ENCODE measurements at regions not wholly inside any gene's neighbourhood (a gene's known extent, or its start where the extent isn't known, plus 50 kb on each side); places are given as distances from the start of the nearest gene placed in this dataset.

- no peak overlapping the region for H3K4me2 ChIP-seq (ENCODE audit: insufficient read depth in 1 of 2, low read depth in 2 of 2, low read length in 2 of 2)
- no peak overlapping the region for H2BK12ac ChIP-seq (ENCODE audit: low read depth, low read length)
- WGBS, 2 experiments (ENCODE audit: extremely low coverage in 1 of 2, insufficient coverage in 1 of 2, insufficient read length in 1 of 2, insufficient replicate concordance in 2 of 2, low coverage in 1 of 2, low lambda C conversion rate in 2 of 2, missing lambda C conversion rate in 1 of 2) = 91% methylated on average over 5 of the region's 5 CpGs; no CpG with 5 or more reads in 1 of the 2 experiments
- CTCF ChIA-PET (ENCODE audit: partially characterized antibody) = interaction anchor here (1.1 to 1.5 kb wide), 2 partner anchors 12 to 30 kb away, joined by 3 read pairs; no protein-coding TSS in a partner anchor
- H3K9ac ChIP-seq (replicated peaks in 1 of 4; ENCODE audit: extremely low read depth in 1 of 4, low read depth in 3 of 4, low read length in 3 of 4) = no peak overlapping the region
- H3K4me1 ChIP-seq (replicated peaks in 1 of 4; ENCODE audit: control insufficient read depth in 3 of 4, insufficient read depth in 4 of 4, low read length in 3 of 4) = peaks cover 0 to 7% (median 0%) of the 10 kb centered on the region in 4 experiments; a peak in 2 of 7 replicates
- H3K36me3 ChIP-seq (ENCODE audit: control insufficient read depth in 2 of 4, insufficient read depth in 4 of 4, low read length in 3 of 4) = no peaks in the 10 kb centered on the region
- H4K20me1 ChIP-seq (replicated peaks in 1 of 2; ENCODE audit: control insufficient read depth in 1 of 2, insufficient read depth in 2 of 2, low read length in 2 of 2) = no peaks in the 10 kb centered on the region
- H3K9me3 ChIP-seq (ENCODE audit: insufficient read depth in 2 of 2, low read depth in 1 of 2, low read length in 1 of 2) = no peaks in the 10 kb centered on the region
- no peak overlapping the region for H2AFZ ChIP-seq (ENCODE audit: low read length)
- no peak overlapping the region for H3K4ac ChIP-seq (replicated peaks; ENCODE audit: insufficient read length, low read depth, low read length)
- H3K79me1 ChIP-seq (ENCODE audit: low read depth, low read length) = no peaks in the 10 kb centered on the region
- no peak overlapping the region for H3K23ac ChIP-seq (ENCODE audit: insufficient read length)
- H3K4me3 ChIP-seq (ENCODE audit: extremely low read depth in 1 of 4, insufficient read depth in 2 of 4, low read depth in 3 of 4, low read length in 4 of 4) = no peak overlapping the region
- POLR2A ChIA-PET (ENCODE audit: partially characterized antibody) = interaction anchor here (1.6 to 2.1 kb wide), 2 partner anchors 13 to 14 kb away, joined by 3 to 4 read pairs; no protein-coding TSS in a partner anchor
- no peak overlapping the region for H2BK5ac ChIP-seq (ENCODE audit: low read depth, low read length)
- no peaks in the 10 kb centered on the region for H3K23me2 ChIP-seq (ENCODE audit: low read depth, low read length)
- H3K27me3 ChIP-seq (replicated peaks in 1 of 4; ENCODE audit: control insufficient read depth in 3 of 4, extremely low read depth in 1 of 4, insufficient read depth in 3 of 4, low read length in 3 of 4) = no peaks in the 10 kb centered on the region
- H4K5ac ChIP-seq (ENCODE audit: insufficient read length, low read depth, low read length) = no peak overlapping the region
- TF ChIP-seq, protein P1, sequence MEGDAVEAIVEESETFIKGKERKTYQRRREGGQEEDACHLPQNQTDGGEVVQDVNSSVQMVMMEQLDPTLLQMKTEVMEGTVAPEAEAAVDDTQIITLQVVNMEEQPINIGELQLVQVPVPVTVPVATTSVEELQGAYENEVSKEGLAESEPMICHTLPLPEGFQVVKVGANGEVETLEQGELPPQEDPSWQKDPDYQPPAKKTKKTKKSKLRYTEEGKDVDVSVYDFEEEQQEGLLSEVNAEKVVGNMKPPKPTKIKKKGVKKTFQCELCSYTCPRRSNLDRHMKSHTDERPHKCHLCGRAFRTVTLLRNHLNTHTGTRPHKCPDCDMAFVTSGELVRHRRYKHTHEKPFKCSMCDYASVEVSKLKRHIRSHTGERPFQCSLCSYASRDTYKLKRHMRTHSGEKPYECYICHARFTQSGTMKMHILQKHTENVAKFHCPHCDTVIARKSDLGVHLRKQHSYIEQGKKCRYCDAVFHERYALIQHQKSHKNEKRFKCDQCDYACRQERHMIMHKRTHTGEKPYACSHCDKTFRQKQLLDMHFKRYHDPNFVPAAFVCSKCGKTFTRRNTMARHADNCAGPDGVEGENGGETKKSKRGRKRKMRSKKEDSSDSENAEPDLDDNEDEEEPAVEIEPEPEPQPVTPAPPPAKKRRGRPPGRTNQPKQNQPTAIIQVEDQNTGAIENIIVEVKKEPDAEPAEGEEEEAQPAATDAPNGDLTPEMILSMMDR (IDR thresholded peaks at IDR 0.05; ENCODE audit: control extremely low read depth in 1 of 3, insufficient read depth in 1 of 3, low read depth in 1 of 3, low read length in 3 of 3) = no peak
- TF ChIP-seq RAD21 (IDR thresholded peaks at IDR 0.05 in 1 of 2, conservative IDR thresholded peaks at IDR 0.05 in 1 of 2; ENCODE audit: low read depth in 2 of 2, low read length in 2 of 2) = no peak
- no peak for TF ChIP-seq PHF8 (conservative IDR thresholded peaks at IDR 0.05; ENCODE audit: low read depth, low read length)
- H2BK120ac ChIP-seq (replicated peaks; ENCODE audit: low read depth, low read length) = no peak overlapping the region
- no peak overlapping the region for H4K8ac ChIP-seq (ENCODE audit: extremely low read depth, insufficient read depth, low read length)
- no peak overlapping the region for H4K91ac ChIP-seq (replicated peaks; ENCODE audit: insufficient read length, low read length)
- no peak overlapping the region for H2BK15ac ChIP-seq (ENCODE audit: low read length)
- DNase-seq (ENCODE audit: low read depth in 1 of 2, low spot score in 2 of 2) (no peak), FAIRE-seq (no peak)
- H3K27ac ChIP-seq (ENCODE audit: low read depth, low read length) = no peak overlapping the region
- no peaks in the 10 kb centered on the region for H3K79me2 ChIP-seq (ENCODE audit: control insufficient read depth in 1 of 2, insufficient read depth in 2 of 2, low read length in 2 of 2)
- H3K18ac ChIP-seq (ENCODE audit: extremely low read depth, low read length) = no peak overlapping the region
- no peak overlapping the region for H2BK20ac ChIP-seq (ENCODE audit: low read length)
- no peak overlapping the region for H3K14ac ChIP-seq (ENCODE audit: insufficient read length)
- H2AK5ac ChIP-seq (ENCODE audit: low read depth, low read length) = no peak overlapping the region
- H3K56ac ChIP-seq (replicated peaks; ENCODE audit: insufficient read length, low read depth, low read length) = no peak overlapping the region
Observed at GRCh38 chr1:58895559-58896145, 111.8 kb upstream of the JUN start.

Data from H1 (cell line).